MM.1S (cell line): ENCODE measurements at regions not wholly inside any gene's neighbourhood (a gene's known extent, or its start where the extent isn't known, plus 50 kb on each side); places are given as distances from the start of the nearest gene placed in this dataset.

ENCODE experiments used
- DNase-seq: peaks from one replicate; pipeline ENCODE4 v3.0.0-alpha.2; 2015
- H2AFZ ChIP-seq: fragments of 300-600 bp; sonication (generic); 2 replicates; pipeline ENCODE4 v1.6.0; 2016; ENCODE audit warnings: antibody characterized with exemption, low read length
- H3F3A ChIP-seq: fragments of 300-600 bp; sonication (generic); 2 replicates; pipeline ENCODE4 v1.6.1; 2016; ENCODE audit warnings: mild to moderate bottlenecking, antibody characterized with exemption, low read length, moderate library complexity, mixed read lengths; ENCODE audit not compliant: insufficient read depth
- H3K27ac ChIP-seq: fragments of 300-600 bp; sonication (generic); 2 replicates; pipeline ENCODE4 v1.5.1; 2016; ENCODE audit warnings: mild to moderate bottlenecking, low read length
- H3K27me3 ChIP-seq: fragments of 300-600 bp; sonication (generic); replicated peaks from 2 replicates; pipeline ENCODE4 v1.6.0; 2016; ENCODE audit warnings: low read length; ENCODE audit not compliant: insufficient read depth
- H3K36me3 ChIP-seq: fragments of 300-600 bp; sonication (generic); replicated peaks from 2 replicates; pipeline ENCODE4 v1.6.1; 2016; ENCODE audit warnings: mild to moderate bottlenecking, low read length, mixed read lengths; ENCODE audit not compliant: insufficient read depth
- H3K4me1 ChIP-seq: fragments of 300-600 bp; sonication (generic); 2 replicates; pipeline ENCODE4 v1.6.1; 2016; ENCODE audit warnings: low read length, mixed read lengths
- H3K4me2 ChIP-seq: fragments of 300-600 bp; sonication (generic); 2 replicates; pipeline ENCODE4 v1.6.0; 2016; ENCODE audit warnings: low read depth, low read length
- H3K4me3 ChIP-seq: fragments of 300-600 bp; sonication (generic); 2 replicates; pipeline ENCODE4 v1.5.1; 2016; ENCODE audit warnings: low read length, mixed read lengths
- H3K79me2 ChIP-seq: fragments of 300-600 bp; sonication (generic); 2 replicates; pipeline ENCODE4 v1.6.1; 2016; ENCODE audit warnings: mixed run types, low read length, mixed read lengths
- H3K9ac ChIP-seq: fragments of 300-600 bp; sonication (generic); 2 replicates; pipeline ENCODE4 v1.6.1; 2016; ENCODE audit warnings: low read length, mixed read lengths
- H3K9me2 ChIP-seq: fragments of 300-600 bp; sonication (generic); replicated peaks from 2 replicates; pipeline ENCODE4 v1.6.1; 2016; ENCODE audit warnings: mild to moderate bottlenecking, low read length, mixed read lengths; ENCODE audit not compliant: insufficient read depth
- H3K9me3 ChIP-seq: fragments of 300-600 bp; sonication (generic); replicated peaks from 2 replicates; pipeline ENCODE4 v1.6.1; 2016; ENCODE audit warnings: mild to moderate bottlenecking, low read length, mixed read lengths; ENCODE audit not compliant: insufficient read depth
- H4K20me1 ChIP-seq: fragments of 300-600 bp; sonication (generic); 2 replicates; pipeline ENCODE4 v1.6.1; 2016; ENCODE audit warnings: mild to moderate bottlenecking, low read length, moderate library complexity, mixed read lengths; ENCODE audit not compliant: insufficient read depth
- CTCF ChIP-seq: fragments of 300-600 bp; sonication (generic); IDR thresholded peaks from 2 replicates; pipeline ENCODE4 v1.5.1; 2016; ENCODE audit warnings: antibody characterized with exemption, low read length, mixed read lengths
- EZH2 ChIP-seq: fragments of 300-600 bp; sonication (generic); optimal IDR thresholded peaks from 2 replicates; pipeline ENCODE3; 2017; ENCODE audit warnings: low read depth, mild to moderate bottlenecking, antibody characterized with exemption, low read length, mixed read lengths
- EZH2phosphoT487 ChIP-seq: fragments of 300-600 bp; sonication (generic); IDR thresholded peaks from 2 replicates; pipeline ENCODE4 v1.6.1; 2018; ENCODE audit warnings: antibody characterized with exemption, low read length

GRCh38 chr20:12875510-12875909, 133.3 kb upstream of the SPTLC3 start:
- no peak overlapping the region for H3K4me3 ChIP-seq
- no peaks in the 10 kb centered on the region for H4K20me1 ChIP-seq
- no peak overlapping the region for H3K4me2 ChIP-seq
- H3F3A ChIP-seq, result no peaks in the 10 kb centered on the region
- H3K9ac ChIP-seq, result no peak overlapping the region
- DNase-seq, result no peak
- no peaks in the 10 kb centered on the region for H3K9me3 ChIP-seq
- no peak overlapping the region for H3K27ac ChIP-seq
- H3K79me2 ChIP-seq, result no peaks in the 10 kb centered on the region
- H2AFZ ChIP-seq, result no peak overlapping the region
- TF ChIP-seq EZH2, result no peak
- no peak for TF ChIP-seq CTCF
- no peak for TF ChIP-seq EZH2phosphoT487
- H3K27me3 ChIP-seq, result no peaks in the 10 kb centered on the region
- H3K36me3 ChIP-seq, result no peaks in the 10 kb centered on the region
- no peaks in the 10 kb centered on the region for H3K9me2 ChIP-seq
- H3K4me1 ChIP-seq, result no peaks in the 10 kb centered on the region

DNA sequence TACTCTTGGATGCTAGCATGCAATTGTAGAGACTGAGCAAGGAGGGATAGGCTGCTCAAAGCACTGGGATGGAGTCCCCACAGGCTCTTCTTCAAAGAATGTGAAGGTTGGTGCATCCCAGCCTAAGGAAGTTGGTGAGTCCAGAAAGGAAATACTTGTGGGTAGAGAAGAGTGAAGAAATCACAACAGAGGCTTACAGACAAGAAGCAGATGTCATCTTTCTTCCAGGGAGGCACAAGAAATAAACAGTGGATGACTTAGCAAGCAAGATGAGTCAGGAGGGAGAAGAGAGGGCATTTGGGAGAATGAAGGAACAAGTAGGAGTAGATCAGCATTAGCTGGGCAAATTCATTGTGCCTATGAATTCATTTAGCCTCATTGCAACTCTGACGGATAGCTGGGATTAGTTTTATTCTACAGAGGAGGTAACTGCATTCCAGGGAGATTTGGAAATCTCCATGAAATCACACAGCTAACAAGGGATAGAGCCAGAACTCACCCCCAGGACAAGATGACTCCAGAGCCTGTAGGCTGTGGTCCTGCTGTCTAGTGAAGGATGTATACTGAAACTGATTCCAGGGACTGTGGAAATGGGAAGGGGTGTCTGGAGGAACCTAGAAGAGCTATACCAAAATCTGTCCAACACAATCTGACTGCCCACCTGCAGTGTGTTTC, 125.8 kb upstream of the SPTLC3 start:
- no peaks in the 10 kb centered on the region for H3F3A ChIP-seq
- H4K20me1 ChIP-seq, result no peaks in the 10 kb centered on the region
- no peak overlapping the region for H3K4me2 ChIP-seq
- no peak overlapping the region for H3K4me3 ChIP-seq
- H3K9ac ChIP-seq, result no peak overlapping the region
- no peak for TF ChIP-seq CTCF
- TF ChIP-seq EZH2, result no peak
- no peak for TF ChIP-seq EZH2phosphoT487
- H3K4me1 ChIP-seq, result no peaks in the 10 kb centered on the region
- H3K9me3 ChIP-seq, result no peaks in the 10 kb centered on the region
- H3K9me2 ChIP-seq, result no peaks in the 10 kb centered on the region
- H3K79me2 ChIP-seq, result no peaks in the 10 kb centered on the region
- no peaks in the 10 kb centered on the region for H3K36me3 ChIP-seq
- no peak for DNase-seq
- no peak overlapping the region for H2AFZ ChIP-seq
- no peaks in the 10 kb centered on the region for H3K27me3 ChIP-seq
- no peak overlapping the region for H3K27ac ChIP-seq

GRCh38 chr20:12883507-12883885, 125.3 kb upstream of the SPTLC3 start:
- Histone ChIP-seq H3K4me3 (no peak overlapping the region), H3K27ac (no peak overlapping the region), H4K20me1 (no peaks in the 10 kb centered on the region), H3K79me2 (no peaks in the 10 kb centered on the region), H3K4me1 (no peaks in the 10 kb centered on the region), H3K9me3 (no peaks in the 10 kb centered on the region), H3K27me3 (no peaks in the 10 kb centered on the region), H3K9me2 (no peaks in the 10 kb centered on the region), H3K4me2 (no peak overlapping the region), H3F3A (no peaks in the 10 kb centered on the region), H3K9ac (no peak overlapping the region), H2AFZ (no peak overlapping the region), H3K36me3 (no peaks in the 10 kb centered on the region)
- TF ChIP-seq EZH2phosphoT487 (no peak), CTCF (no peak), EZH2 (no peak)
- DNase-seq, result no peak
